Chondrocyte (in vitro differentiated cells): ENCODE measurements at regions not wholly inside any gene's neighbourhood (a gene's known extent, or its start where the extent isn't known, plus 50 kb on each side); places are given as distances from the start of the nearest gene placed in this dataset.
"Not testable (repeated sequence)": the region's sequence is repeated elsewhere in the genome, so short reads cannot be mapped to it uniquely, and the experiment has no call there.

Source experiments
- DNase-seq: peaks from one replicate; pipeline ENCODE4 v3.0.0; 2021; ENCODE audit warnings: mixed read lengths, low spot score
- H3K27ac Mint-ChIP-seq: one replicate; pipeline ENCODE4 v1.8.0; 2021; ENCODE audit warnings: mild to moderate bottlenecking, moderate library complexity, mixed read lengths; ENCODE audit not compliant: unreplicated experiment
- H3K27me3 Mint-ChIP-seq: 2 replicates; pipeline ENCODE4 v1.8.0; 2021; ENCODE audit warnings: low read depth, mixed read lengths
- H3K36me3 Mint-ChIP-seq: 2 replicates; pipeline ENCODE4 v1.8.0; 2021; ENCODE audit warnings: low read depth, mixed read lengths
- H3K4me1 Mint-ChIP-seq: 2 replicates; pipeline ENCODE4 v1.8.0; 2021; ENCODE audit warnings: low read depth, mild to moderate bottlenecking, mixed read lengths
- H3K4me3 Mint-ChIP-seq: one replicate; pipeline ENCODE4 v1.8.0; 2021; ENCODE audit warnings: mild to moderate bottlenecking, moderate library complexity, mixed read lengths; ENCODE audit not compliant: unreplicated experiment
- H3K9me3 Mint-ChIP-seq: 2 replicates; pipeline ENCODE4 v1.8.0; 2021; ENCODE audit warnings: low read depth, mixed read lengths
- CTCF ChIP-seq: fragments of 200-600 bp; sonication (generic); IDR thresholded peaks from 2 replicates; pipeline ENCODE4 v1.5.0; 2021; ENCODE audit warnings: antibody characterized with exemption, mild to moderate bottlenecking, moderate library complexity

DNA sequence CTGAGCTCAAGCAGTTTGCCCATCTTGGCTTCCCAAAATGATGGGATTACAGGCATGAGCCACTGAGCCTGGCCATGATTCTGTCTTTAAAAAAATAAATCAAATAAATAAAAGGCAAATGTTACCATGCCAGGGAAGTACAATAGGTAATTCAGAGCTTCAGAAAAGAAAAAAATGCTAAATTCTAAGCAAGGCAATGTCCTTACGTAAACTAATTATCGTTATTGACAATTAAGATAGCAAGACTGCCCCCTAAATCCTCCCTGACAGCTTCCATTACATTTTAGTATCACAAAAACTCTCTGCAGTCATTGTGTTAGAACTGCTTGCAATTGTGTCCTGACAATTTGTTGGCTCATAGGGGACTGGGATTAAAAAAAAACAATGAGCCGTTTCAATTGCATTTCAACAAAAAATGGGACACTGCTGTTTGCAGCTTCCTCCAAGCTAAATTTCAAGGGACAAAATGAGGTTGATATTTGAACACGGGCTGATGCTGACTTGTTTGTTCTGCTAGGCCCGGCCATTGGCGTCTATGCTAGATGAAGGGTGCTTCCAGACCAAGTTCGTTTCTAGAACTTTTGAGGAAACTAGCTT is 88.9 kb downstream of the MOGAT1 start:
- H3K9me3 Mint-ChIP-seq, result no peaks in the 10 kb centered on the region
- no peaks in the 10 kb centered on the region for H3K27me3 Mint-ChIP-seq
- H3K4me1 Mint-ChIP-seq, result peaks cover 18% of the 10 kb centered on the region
- no peak for TF ChIP-seq CTCF
- no peak for DNase-seq
- no peaks in the 10 kb centered on the region for H3K36me3 Mint-ChIP-seq
- H3K4me3 Mint-ChIP-seq, result no peak overlapping the region
- no peak overlapping the region for H3K27ac Mint-ChIP-seq

GRCh38 chr2:222761888-222762287 is 90.4 kb downstream of the MOGAT1 start:
- Mint-ChIP-seq H3K36me3 (no peaks in the 10 kb centered on the region), H3K4me1 (peaks cover 5% of the 10 kb centered on the region), H3K27me3 (no peaks in the 10 kb centered on the region), H3K9me3 (no peaks in the 10 kb centered on the region), H3K27ac (no peak overlapping the region), H3K4me3 (no peak overlapping the region)
- TF ChIP-seq CTCF, result no peak
- no peak for DNase-seq

- no peak for DNase-seq
- H3K4me1 Mint-ChIP-seq, result peaks cover under 1% of the 10 kb centered on the region
- no peaks in the 10 kb centered on the region for H3K36me3 Mint-ChIP-seq
- no peak overlapping the region for H3K4me3 Mint-ChIP-seq
- no peak for TF ChIP-seq CTCF
- no peak overlapping the region for H3K27ac Mint-ChIP-seq
- H3K27me3 Mint-ChIP-seq, result no peaks in the 10 kb centered on the region
- no peaks in the 10 kb centered on the region for H3K9me3 Mint-ChIP-seq
These were observed 90.9 kb downstream of the MOGAT1 start for GRCh38 chr2:222762342-222762741.

- not testable (repeated sequence) for H3K9me3 Mint-ChIP-seq, H3K4me1 Mint-ChIP-seq, H3K4me3 Mint-ChIP-seq
These were observed 94.4 kb downstream of the MOGAT1 start for GRCh38 chr2:222765883-222766282.

DNA sequence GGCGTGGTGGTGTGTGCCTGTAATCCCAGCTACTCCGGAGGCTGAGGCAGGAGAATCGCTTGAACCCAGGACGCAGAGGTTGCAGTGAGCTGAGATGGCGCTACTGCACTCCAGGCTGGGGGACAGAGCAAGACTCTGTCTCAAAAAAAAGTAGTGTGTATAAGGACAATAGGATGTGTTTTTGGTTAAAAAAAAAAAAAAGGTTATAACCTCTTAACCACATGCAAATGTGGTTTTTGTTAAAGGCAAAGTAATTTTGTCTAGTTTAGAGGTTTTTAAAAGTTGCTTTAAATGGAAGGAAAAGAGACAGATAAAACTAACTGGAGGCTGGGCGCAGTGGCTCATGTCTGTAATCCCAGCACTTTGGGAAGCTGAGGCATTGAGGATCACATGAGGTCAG is 92.8 kb upstream of the ACSL3 start:
- not testable (repeated sequence) for H3K4me1 Mint-ChIP-seq, H3K27me3 Mint-ChIP-seq, H3K27ac Mint-ChIP-seq, H3K4me3 Mint-ChIP-seq, DNase-seq, H3K36me3 Mint-ChIP-seq, H3K9me3 Mint-ChIP-seq

More at GRCh38 chr2:222765883-222766282, 94.4 kb downstream of the MOGAT1 start:
- not testable (repeated sequence) for H3K27me3 Mint-ChIP-seq, H3K27ac Mint-ChIP-seq, H3K36me3 Mint-ChIP-seq, DNase-seq

DNA sequence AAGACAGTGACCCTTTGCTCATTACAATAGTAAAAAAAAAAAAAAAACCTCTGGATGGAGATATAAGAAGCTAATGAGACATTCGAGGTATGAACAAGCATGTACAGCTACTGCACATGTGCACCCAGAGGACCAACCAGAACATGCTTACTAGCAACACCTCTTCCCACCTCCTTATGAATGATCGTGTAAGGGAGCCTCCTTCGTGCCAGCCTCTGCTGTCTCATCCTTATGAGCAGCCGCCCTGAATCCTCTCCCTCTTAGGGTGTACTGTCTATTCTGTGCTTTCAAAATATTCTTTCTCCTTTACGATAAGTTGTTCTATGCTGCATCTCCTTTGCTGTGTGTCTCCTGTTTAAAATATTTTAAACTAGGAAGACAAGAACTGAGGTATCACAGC is 91.4 kb upstream of the ACSL3 start:
- no peaks in the 10 kb centered on the region for H3K4me1 Mint-ChIP-seq
- H3K27me3 Mint-ChIP-seq, result no peaks in the 10 kb centered on the region
- no peak for DNase-seq
- peaks cover 8% of the 10 kb centered on the region for H3K9me3 Mint-ChIP-seq
- H3K4me3 Mint-ChIP-seq, result no peak overlapping the region
- no peak for TF ChIP-seq CTCF
- H3K36me3 Mint-ChIP-seq, result no peaks in the 10 kb centered on the region
- H3K27ac Mint-ChIP-seq, result no peak overlapping the region
